DMS53 treated with DMSO at 0.1 percent for 48 hours (cell line): ENCODE measurements at regions not wholly inside any gene's neighbourhood (a gene's known extent, or its start where the extent isn't known, plus 50 kb on each side); places are given as distances from the start of the nearest gene placed in this dataset.

ENCODE experiments used
- DNase-seq: peaks from one replicate; lab custom pipeline; 2025; ENCODE audit not compliant: unreplicated experiment; lab: John Stamatoyannopoulos, UW

DNA sequence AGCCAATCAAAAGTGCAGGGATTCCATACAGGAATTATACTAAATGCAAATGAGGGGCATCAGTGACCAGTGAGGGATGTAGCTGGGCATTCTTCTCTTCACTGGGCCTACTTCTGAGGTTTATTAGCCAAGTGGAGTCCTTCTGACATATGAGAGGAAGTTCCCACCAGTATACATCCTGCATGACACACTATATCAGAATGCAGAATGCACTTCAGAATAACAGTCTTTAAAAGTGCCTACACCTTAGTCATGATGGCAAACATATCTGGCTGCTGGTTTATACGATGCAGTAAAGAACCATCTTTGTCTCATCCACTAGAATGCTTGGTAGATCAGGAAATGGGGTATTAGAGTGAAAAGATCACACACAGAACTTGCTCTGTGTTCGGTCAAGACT is 180.3 kb upstream of the PPARGC1A start:
- peak; percentile 53 for DNase-seq

DNA sequence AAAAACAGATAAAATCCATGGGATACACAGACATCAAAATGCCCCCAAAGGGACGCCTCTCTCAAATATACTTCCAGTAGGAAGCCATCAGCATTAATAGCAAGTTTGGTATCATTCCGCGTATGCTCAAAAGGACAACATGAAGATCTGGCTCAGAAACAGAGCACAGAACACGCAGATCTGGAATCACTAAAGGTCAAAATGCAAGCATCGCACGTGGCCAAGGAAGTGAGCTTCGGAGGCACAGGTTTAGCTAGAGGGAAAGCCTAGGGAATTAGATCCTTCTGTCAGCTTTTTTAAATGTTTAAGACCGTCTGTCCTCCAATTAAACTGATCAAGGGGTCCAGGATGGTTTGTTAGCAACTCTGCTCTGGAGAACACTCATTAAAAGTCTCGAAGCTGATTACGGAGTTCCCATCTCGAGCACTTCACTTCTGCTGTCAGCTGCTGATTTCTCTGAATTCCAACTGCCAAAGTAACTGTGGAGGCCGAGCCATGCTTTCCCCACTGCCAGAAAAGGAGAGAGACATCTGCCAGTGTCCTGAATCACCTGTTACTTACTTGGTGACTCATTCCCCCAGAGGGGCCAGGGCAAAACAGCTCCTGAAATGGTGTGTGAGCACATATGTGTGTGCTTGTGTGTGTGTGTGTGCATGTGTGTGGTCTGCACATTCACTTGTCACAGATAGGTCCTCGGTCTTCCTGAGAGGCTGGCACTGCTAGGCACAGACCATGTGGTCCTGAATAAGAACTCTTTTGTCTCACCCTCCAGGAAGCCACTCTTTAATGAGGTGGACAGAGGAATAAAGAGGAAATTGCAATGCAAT is 177.7 kb upstream of the PPARGC1A start:
- DNase-seq, result peak; percentile 87

DNA sequence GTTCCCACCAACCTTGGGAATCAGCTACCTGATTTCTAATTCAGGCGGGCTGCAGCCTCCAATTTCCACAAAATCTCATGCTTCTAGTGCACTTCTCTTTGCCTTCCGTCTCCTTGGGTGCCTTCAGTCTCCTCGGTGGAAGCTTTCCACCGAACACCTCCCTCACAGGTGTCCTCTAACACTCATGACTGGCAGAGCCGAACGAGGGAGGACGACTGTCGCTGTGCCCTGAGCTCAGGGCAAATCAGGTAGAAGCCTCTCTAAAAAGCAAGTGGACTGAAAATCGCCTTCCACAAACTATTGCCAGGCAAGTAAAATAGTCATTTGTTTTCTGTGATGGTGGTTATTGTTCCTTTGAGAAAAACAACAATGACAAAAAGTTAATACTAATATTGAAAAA is 176.1 kb upstream of the PPARGC1A start:
- DNase-seq, result no peak

DNA sequence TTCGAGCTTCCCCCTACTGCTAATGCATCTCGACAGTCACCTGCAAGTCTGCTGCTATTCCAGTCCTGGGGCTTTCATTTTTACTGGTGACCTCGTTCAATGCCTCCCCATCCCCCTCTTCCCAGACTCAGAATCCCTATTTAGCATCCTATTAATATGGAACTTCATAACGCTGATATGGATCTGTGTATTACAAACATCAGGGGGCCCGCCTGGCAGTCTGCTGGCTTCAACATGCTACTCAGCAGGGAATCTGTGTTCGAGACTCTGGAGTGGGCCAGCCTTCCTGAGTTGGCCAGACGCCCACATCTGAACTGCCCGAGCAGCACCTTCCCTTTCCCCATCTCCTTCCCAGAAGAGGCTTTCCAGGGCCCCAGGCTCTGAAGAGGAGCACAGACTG is 173.9 kb upstream of the PPARGC1A start:
- DNase-seq, result no peak

DNA sequence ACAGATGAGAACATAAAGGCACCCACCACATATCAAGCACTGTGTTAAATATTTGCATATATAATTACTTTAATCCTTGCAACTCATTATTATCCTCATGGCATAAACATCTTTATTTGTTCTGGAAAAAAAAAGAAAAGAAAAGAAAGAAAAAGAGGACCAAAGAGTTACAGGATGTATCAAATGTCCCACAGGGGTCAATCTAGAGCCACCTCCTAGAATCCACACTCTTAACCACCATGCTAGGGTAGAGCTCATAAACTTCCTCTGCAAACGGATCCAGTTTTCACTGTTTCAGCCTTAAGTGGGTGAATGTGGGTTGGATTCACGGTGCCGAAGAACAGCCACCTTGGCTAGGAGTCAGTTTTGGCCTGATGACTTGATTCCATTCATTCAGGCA is 171.1 kb upstream of the PPARGC1A start:
- no peak for DNase-seq

DNA sequence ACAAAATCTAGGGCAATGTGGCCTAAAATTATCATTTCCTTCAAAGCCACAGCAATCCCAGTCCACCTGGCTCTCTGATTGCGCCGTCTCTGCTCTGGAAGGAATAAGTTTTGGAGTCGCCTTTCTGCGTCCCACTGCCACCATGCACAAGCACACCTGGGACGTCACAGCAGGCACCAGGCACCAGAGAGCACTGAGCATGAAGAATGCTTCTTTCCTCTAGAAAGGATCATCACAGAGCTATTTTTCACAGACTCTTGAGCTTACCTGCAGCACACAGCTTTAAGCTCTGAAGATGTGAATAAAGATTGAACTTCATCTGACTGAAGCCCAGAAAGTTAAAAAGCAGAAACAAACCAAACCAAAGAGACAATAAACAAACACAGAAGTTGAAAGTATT is 170.0 kb upstream of the PPARGC1A start:
- DNase-seq, result no peak

DNA sequence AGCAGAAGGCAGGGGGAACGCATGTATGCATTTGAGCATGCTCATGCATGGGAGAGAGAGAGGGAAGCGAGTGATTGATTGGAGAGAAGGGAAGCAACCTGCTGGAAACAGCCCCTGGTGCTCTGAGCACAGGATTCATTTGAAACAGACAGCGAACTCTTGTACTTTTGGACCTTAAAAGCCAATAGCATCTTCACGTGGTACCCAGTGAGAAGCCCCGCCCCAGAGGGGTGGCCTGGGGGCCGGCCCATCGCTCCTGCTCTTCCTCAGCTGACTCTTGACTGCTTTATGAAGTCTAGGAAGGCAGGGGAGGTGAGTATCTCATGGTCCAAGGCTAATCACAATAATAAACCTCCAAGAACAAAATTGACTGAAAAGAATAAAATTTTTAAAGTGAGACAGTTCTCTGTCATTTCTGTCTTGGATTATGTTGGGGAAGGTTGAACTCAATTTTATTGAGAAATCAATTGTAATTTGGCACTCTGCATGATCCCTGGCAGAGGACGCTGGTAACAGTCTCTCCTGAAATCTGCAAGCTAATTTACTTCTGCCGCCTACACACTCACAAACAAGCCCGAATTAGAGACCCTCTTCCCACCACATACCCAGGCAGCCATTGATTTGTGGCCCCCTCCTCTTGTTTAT is 168.2 kb upstream of the PPARGC1A start:
- no peak for DNase-seq

DNA sequence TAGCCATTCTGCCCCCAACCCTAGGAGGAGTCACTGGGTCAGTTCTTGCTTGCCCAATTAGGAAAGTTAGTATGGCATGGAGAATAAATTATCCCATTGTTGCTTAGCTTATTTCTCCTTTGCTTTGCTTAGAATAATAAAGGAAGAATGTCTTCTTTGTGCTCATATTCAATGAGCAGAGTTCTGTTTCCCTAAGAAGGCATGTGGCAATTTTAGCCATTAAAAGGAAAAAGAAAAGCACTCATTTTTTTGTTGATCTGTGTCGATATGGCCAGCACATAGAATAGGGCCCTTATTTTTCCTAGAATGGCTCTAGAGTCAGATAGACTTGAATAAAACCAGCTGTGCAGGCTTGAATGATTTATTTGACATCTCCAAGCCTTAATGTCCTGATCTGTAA is 166.4 kb upstream of the PPARGC1A start:
- no peak for DNase-seq

DNA sequence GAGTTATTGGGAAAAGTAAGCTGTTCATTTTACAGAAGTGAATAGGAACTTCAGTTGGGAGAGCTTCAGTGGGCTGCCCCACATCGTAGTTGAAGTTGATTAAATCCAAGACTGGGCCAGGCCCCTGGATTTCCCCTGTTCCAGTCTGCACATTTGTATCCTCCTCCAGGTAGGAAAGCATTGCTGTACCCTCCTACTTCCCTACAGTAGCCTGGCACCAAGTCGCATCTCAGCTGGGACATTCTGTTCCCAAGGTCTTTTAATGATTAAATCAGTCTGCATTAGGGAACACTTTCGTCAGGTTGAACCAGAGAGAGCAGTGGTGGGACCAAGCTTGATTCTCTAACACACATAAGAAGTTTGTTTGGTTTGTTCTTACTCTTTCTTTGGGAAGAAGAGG is 165.8 kb upstream of the PPARGC1A start:
- no peak for DNase-seq

DNA sequence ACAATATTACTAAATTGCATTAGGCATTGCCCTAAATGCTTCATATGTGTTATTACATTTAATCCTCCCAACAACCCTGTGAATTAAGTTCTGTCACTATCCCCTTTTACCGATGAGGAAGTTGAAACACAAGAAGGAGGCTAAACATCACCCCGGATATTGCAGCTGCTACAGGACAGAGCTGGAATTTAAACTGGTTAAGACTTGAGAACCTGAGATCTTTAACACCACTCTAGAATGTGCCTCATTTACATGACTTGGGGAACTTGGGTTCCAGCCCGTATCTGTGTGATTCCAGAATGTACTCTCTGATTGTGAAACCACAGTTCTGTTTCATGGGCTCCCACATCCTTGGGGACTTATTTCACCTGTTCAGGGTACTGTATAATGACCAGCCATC is 165.1 kb upstream of the PPARGC1A start:
- no peak for DNase-seq

DNA sequence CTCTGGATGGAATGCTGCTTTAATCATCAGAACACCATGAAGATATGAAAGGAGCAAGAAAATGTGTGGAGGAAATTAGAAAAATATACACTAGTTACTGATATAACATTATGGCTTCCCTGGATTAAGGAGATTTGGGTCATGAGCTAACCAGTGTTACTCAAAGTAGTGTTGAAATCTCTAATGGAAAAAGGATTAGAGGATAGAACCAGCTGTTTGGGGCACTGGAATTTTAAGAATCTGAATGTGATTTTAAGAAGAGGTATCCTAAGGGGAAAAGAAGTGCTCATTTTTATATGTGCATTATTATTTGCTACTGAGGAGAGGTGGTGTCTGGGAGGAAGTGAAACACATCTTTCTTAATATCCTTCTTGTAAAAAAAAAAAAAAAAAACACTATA is 164.1 kb upstream of the PPARGC1A start:
- DNase-seq, result no peak

DNA sequence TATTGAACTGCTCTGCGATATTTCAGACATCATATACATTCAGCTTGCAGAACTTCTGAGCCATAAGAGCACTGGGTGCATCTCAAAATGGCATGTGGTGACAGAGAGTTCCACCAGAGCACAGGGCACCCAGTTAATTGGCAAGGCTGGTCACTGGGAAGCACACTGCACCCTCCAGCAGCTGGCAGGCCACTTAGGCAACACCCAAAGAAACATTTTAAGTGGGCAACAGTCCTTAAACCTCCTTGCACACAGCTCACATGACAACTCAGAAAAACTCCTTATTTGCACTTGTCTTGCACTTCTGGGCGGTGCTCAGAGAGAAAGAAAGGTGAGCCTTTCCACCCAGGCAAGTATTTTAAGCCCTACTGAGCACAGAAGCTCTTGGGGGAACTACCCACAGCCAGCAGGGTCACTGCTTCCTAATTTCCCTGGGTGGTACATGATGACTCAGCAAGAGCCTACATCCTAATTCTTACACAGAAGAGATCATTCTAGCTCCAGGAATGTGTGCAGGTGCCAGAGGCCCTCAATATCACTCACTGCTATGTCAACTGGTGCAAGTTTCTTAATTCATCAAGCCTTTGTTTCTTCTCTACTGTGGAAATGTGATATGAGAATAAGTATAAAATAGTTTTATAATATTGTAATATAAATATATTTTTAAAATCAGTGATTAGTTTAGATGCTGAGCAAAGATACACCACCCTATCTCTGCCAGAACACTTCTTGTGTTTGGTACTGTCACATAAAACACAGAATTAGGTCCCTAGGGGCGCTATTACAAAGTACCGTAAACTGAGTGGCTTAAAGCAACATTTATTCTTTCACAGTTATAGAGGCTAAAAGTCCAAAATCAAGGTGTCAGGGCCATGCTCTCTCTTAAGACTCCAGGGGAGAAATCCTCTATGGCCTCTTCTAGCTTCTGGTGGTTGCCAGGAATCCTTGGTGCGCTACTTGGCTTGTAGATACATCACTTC is 155.1 kb upstream of the PPARGC1A start:
- no peak for DNase-seq

DNA sequence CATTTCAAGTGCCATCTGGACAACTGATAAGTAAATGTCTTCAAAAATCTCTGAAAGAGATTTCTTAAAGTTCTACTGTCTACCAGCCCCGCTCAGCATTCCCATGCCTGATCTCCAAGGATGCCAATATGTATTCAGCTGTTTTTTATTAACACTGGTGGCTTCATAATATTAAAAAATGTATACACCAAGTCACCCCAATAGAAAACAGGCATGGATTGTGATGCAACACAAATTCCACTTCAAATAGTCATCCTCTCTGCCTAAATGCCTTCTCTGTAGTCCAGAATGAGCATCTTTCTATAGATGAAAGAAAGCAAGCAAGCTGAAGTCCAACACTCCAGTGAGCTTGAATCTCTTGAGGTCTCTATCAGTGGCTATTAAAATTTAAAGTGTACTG is 152.2 kb upstream of the PPARGC1A start:
- no peak for DNase-seq

DNA sequence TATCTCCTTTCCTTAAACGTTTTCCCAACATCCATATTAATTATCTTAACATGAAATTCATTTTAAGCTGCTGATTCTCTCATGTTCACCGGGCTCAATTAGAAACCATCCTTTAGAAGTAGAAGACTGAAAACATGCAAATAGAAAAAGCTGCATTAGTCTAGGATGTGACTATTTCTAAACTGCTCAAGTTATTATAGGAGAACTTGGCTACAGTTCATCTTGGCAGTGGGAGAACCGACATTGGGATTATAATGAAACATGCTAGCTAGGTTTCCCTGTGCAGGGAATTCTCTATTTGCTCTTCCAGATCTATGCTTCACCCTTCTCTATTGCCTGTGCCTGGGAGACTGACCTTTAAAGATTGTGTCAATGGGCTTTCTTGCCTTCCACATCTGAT is 151.0 kb upstream of the PPARGC1A start:
- DNase-seq, result no peak

DNA sequence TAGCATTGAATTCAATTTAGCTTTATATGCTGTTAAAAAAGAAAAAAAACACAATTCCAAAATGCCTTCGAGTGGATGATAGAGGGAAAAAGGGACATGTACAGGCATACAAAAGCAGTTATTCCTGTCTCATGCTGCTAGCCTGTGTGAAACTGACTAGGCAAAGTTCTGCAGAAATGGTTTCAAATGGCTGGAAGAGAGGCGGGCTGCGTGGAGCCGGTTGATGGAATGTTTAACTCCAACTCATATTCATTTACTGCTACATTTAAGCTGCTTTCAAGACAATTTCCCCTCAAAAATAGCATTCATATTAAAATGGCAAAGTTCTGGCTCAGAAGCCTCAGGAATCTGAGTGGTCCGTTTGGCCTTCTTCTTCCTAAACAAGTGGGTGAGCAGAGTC is 143.8 kb upstream of the PPARGC1A start:
- no peak for DNase-seq

DNA sequence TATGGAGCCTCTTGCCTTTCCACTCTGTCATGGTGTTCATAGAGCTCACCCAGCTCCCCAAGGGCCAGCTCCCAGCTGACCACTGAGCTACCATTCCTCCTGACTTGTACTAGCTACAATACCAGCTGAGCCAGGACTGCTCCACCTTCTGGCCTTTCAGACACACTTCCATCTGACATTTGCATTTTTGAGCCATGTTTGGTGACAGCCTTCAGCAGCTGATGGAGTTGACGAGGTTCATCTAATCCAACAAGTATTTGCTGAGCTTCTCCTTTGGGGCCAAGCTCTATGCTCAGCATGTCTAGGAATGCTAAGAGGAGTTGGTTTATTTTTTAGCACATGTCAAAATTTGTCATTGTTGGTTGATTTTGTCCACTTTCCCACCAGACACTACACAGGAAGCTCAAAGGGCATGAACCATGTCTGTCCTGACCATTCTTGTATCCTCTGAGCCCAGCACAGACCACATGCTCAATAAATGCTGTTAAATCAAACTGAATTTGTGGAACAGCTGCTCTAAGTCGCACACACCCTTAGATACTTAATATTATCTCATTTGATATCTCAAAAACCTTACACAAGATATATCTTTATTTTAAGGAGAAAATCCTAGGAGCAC is 142.6 kb upstream of the PPARGC1A start:
- DNase-seq, result peak; percentile 10

DNA sequence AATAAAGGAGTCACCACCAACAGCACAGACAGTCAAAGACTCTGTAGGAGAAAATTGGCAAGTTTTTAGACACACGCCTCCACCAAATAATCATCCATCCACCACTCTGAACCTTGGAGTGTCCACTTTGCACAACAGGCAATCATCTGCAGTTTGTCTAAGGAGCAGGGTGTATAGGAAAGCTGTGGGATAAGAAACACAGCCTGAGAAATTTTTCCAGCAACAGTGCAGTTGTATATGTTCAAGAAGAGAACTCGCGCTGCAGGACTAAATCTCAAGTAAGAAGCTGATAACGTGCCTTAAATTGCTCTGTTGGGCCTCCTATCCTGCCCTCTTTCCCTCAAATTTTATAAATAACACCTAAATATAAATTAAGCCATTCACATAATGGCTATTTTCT is 136.7 kb upstream of the PPARGC1A start:
- DNase-seq, result no peak

DNA sequence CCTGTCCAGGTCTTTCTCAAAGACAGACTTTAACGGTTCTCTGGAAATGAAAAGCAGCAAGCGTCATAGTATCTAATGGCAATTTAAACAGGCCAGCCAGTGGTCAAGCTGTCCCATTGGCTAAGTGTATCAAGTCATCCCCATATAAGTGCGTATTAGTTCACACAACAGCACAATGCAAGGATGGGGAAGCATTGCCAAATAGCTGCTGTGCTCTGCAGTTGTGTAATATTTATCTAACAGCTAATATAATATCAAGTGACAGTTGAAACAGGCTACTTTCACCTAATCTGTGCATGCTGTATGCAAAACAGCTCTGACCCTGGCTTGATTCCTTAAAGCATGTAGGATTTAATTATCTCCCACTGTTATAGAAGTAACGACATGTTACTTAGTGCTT is 134.8 kb upstream of the PPARGC1A start:
- no peak for DNase-seq

DNA sequence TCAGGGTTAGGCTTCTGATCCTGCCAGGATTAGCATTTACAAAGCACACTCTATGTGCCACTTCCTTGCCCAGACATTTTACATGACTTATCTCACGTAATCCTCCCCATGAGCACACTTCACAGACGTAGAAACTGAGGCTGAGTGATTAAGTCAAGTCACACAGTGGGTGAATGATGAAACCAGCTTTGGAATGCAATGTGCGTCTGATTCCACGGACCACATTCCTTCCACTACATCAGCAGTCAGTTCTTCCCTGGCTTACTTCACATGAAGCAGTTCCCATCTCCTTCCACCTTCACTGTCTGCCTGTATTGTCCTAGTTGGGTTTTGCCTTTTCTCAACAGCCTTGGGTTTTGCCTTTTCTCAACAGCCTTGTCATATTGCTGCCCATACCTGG is 134.3 kb upstream of the PPARGC1A start:
- no peak for DNase-seq

DNA sequence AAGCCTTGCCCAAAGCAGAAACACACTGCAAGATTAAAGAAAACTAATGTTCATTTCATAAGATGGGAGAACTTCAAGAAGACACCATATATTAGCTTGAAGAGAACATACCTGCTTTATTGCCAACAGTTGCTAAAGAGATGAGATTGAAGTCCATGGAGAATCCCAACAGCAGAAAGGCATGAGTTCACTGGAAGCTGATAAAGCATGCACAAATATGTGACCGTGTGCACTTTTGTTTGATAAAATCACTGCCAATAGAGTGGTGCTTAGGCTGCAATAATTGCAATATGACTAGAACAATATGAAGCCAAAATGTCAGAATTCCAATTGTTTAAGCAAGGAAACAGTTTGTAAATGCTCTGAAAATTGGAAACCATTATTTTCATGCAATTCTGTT is 125.9 kb upstream of the PPARGC1A start:
- no peak for DNase-seq
